ENCODE measurements at regions not wholly inside any gene's neighbourhood (a gene's known extent, or its start where the extent isn't known, plus 50 kb on each side); places are given as distances from the start of the nearest gene placed in this dataset.
A peak's percentile ranks its signal among the peaks of the same experiment; 100 is the strongest.
"Not testable (repeated sequence)": the region's sequence is repeated elsewhere in the genome, so short reads cannot be mapped to it uniquely, and the experiment has no call there.

DNA sequence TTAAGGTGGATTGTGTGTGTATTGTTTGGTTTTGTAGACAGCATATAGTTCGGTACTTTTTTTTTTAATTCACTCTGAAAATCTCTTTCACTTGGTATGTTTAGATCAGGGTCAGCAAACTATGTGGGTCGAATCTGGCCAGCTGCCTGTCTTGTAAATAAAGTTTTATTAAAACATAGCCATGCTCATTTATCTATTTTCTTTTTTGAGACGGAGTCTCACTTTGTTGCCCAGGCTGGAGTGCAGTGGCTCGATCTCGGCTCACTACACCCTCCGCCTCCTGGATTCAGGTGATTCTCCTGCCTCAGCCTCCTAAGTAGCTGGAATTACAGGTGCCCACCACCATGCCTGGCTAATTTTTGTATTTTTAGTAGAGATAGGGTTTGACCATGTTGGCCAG is 72.4 kb upstream of the EZR start:
- in situ Hi-C loops (cut with HindIII; ENCODE audit: low pct_unique_long_range_greater_than_20kb, low sequenced_read_pairs); DNase-seq (ENCODE audit: low read depth): not testable (repeated sequence)

- in situ Hi-C loops (cut with HindIII; ENCODE audit: low pct_unique_long_range_greater_than_20kb, low sequenced_read_pairs); DNase-seq (ENCODE audit: low read depth): not testable (repeated sequence)
Observed at GRCh38 chr6:158888171-158888570, 69.0 kb upstream of the EZR start.

DNA sequence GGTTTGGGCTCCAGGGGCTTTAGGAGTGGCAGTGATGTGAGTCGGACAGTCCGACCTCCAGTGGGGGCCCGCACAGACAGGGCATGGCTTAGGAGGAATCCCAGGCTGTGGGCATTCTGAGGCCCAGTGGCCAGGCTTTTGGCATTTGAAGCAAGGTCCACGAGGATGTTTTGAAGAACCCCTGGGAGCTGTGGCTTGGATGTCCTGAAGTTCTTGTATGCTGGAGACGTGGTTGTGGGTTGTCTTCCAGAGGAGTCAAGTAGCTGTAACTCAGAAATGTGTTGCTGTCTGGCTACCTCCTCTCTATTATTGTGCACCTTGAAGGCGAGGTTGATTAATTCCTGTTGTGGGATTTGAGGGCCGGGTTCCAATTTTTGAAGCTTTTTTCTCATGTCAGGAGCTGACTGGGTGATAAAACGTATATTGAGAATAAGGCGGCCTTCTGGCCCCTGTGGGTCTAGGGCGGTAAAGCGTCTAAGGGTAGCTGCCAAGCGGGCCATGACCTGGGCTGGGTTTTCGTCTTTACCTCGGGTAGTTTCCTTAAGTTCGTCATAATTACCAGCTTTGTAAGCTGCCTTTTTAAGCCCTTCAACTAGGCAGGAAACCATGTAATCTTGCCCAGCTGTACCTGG is 67.3 kb upstream of the EZR start:
- in situ Hi-C loops (cut with HindIII; ENCODE audit: low pct_unique_long_range_greater_than_20kb, low sequenced_read_pairs); DNase-seq (ENCODE audit: low read depth): not testable (repeated sequence)

DNA sequence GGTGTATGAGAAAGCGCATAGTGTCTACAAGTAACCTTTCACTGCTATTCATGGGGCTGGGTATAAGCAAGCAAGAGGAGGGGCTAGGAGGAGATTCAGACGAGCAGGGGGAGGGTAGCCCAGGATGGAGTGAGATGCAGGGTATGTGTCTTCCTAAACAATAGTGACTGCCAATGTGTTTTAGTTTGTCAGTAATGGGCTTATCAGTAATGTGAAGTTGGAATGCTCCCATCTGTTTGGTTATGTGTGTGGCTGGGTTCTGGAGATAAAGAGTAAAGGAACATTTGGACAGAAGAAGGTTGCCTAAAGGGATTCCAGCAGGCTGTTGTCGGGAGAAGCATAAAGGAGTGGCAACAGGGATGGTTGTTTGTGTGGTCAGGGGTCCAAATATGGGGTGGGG is 62.7 kb upstream of the EZR start:
- DNase-seq (ENCODE audit: low read depth); in situ Hi-C loops (cut with HindIII; ENCODE audit: low pct_unique_long_range_greater_than_20kb, low sequenced_read_pairs): not testable (repeated sequence)

DNA sequence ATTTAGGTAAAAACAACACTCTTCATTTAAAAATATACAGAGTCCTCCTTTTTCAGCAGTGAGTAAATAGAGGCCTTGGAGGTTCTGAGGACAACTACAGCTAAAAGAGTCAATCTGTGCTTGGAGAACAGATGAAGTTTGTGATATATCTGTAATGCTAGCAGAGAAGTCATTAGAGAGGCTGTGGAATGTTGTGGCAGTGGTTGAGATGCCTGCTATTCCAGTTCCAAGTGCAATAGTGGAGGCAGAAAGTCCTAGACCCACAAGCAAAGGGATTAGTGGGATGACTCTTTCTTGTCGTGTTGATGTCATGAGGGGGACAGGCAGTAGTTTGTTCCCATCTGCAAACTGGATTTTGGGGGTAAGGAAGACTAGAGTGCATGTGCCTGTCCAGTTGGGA is 62.1 kb upstream of the EZR start:
- DNase-seq (ENCODE audit: low read depth); in situ Hi-C loops (cut with HindIII; ENCODE audit: low pct_unique_long_range_greater_than_20kb, low sequenced_read_pairs): not testable (repeated sequence)

DNA sequence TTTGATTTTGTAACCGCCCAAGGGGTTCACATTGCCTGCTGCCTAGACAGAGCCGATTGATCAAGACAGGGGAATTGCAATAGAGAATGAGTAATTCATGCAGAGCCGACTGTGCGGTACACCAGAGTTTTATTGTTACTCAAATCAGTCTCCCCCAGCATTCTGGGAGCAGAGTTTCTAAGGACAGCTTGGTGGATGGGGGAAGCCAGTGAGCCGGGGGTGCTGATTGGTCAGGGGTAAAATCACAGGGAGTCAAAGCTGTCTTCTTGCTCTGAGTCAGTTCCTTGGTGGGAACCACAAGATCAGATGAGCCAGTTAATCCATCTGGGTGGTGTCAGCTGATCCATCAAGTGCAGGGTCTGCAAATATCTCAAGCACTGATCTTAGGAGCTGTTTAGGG is 60.0 kb upstream of the EZR start:
- no peak for DNase-seq (ENCODE audit: low read depth)
- in situ Hi-C loops (cut with HindIII; ENCODE audit: low pct_unique_long_range_greater_than_20kb, low sequenced_read_pairs): no loop called here

- in situ Hi-C loops (cut with HindIII; ENCODE audit: low pct_unique_long_range_greater_than_20kb, low sequenced_read_pairs): no loop called here
- DNase-seq (ENCODE audit: low read depth): no peak
Observed at GRCh38 chr6:158877716-158878115, 58.5 kb upstream of the EZR start.

DNA sequence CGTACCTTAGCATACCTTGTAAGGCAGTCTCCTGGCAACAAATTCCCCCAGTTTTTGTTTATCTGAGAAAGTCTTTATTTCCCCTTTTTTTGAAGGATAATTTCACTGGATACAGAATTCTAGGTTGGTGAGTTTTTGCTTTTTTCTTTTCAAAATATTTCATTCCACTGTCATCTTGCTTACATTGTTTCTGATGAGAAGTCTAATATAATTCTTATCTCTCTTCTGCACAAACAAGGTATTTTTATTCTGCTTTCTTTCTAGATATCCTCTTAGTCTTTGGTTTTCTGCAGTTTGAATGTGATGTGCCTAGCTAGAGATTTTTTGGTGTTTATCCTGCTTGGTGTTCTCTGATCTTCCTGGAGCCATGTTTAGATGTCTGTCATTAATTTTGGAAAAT is 57.7 kb upstream of the EZR start:
- in situ Hi-C loops (cut with HindIII; ENCODE audit: low pct_unique_long_range_greater_than_20kb, low sequenced_read_pairs): no loop called here
- no peak for DNase-seq (ENCODE audit: low read depth)

DNA sequence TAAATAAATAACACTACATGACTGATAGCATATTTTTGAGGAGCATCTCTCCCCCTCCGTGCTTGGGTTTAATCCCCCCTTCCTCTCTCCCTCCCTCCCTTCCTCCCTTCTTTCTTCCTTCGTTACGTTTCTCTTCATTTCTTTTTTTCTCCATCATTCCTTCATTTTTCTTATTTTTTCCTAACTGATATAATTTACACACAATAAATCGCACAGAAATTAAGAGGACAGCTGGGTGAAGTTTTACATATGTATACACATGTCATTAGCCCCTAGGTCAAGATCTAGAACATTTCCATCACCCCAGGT is 51.4 kb upstream of the EZR start:
- in situ Hi-C loops (cut with HindIII; ENCODE audit: low pct_unique_long_range_greater_than_20kb, low sequenced_read_pairs): no loop called here
- no peak for DNase-seq (ENCODE audit: low read depth)

GRCh38 chr6:158869826-158870648 is 50.9 kb upstream of the EZR start:
- in situ Hi-C loops (cut with HindIII; ENCODE audit: low pct_unique_long_range_greater_than_20kb, low sequenced_read_pairs): no loop called here

DNA sequence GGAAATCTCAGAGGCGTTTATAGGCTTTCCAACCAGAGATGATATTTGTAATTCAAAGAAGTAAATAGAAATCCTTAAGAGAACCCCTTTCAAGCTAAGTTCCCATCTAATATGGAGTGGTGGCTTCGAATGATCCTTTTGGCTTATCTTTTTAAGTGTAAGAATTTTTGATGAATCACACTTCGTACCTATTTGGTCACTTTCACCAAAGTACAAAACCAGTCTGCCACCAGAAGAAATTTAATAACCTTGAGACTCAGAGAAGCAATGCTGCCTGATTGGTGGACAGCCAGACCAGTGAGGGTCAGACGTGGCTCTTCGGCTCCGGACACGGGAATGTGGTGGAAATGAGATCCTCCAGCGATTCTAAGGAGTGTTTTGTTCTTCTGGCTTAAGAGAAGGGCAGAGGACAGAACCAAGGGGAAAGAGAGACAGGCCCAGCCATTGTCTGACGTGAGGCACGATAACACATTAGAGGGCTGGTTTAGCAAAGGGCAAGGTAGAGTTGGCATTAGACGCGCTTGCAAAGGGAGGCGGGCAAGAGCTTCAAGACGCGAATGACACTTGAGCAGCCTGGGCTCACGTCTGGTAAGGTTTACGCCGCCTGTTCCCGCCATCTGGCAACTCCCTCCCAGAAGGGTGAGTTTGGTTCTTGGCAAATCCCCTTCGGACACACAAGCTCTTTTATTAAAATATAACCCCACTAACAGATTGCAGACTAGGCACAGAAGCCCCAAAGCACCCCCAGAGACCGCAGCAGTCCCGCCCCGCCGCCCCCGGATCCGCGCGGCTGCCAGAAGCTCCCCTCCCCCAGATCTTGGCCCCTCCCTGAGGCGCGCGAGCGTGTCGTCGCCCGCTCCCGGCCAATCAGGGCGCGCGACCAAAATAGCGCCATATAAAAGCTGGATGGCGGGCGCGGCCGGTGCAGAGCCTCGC is 50.0 kb upstream of the EZR start:
- peak; percentile 82 for DNase-seq (ENCODE audit: low read depth)

More at GRCh38 chr6:158869826-158870648, 50.9 kb upstream of the EZR start:
- DNase-seq (ENCODE audit: low read depth): peak; percentile 92

More for the DNA sequence above, 50.0 kb upstream of the EZR start:
- in situ Hi-C loops (cut with HindIII; ENCODE audit: low pct_unique_long_range_greater_than_20kb, low sequenced_read_pairs): no loop called here

Data from Caki2 (cell line).